ENCODE measurements at regions not wholly inside any gene's neighbourhood (a gene's known extent, or its start where the extent isn't known, plus 50 kb on each side); places are given as distances from the start of the nearest gene placed in this dataset.

GRCh38 chr7:131234719-131235488, 92.8 kb upstream of the MKLN1 start:
- peaks cover 12 to 21% of the 10 kb centered on the region in 2 donors for H3K4me1 ChIP-seq
- intact Hi-C loops (cut with DNase I; ENCODE audit: low total_unique reads) = loop anchor here (5.0 kb wide), 1 partner anchor 43 kb away; no protein-coding TSS in a partner anchor
- no peaks in the 10 kb centered on the region for H3K36me3 ChIP-seq
- ATAC-seq (peak; percentile 64 to 75), DNase-seq (no peak)
- TF ChIP-seq POLR2A (IDR thresholded peaks at IDR 0.05) (no peak), CTCF (IDR thresholded peaks at IDR 0.05 in 4 of 5, conservative IDR thresholded peaks at IDR 0.05 in 1 of 5) (no peak)
- no peak overlapping the region for H3K4me3 ChIP-seq
- no peaks in the 10 kb centered on the region for H3K9me3 ChIP-seq
- H3K27ac ChIP-seq = peak overlapping the region; percentile 15 to 73 (median 48)
- no peaks in the 10 kb centered on the region for H3K27me3 ChIP-seq
- in situ Hi-C loops (cut with MboI; ENCODE audit: low sequenced_read_pairs in 4 of 4) = no loop called here

DNA sequence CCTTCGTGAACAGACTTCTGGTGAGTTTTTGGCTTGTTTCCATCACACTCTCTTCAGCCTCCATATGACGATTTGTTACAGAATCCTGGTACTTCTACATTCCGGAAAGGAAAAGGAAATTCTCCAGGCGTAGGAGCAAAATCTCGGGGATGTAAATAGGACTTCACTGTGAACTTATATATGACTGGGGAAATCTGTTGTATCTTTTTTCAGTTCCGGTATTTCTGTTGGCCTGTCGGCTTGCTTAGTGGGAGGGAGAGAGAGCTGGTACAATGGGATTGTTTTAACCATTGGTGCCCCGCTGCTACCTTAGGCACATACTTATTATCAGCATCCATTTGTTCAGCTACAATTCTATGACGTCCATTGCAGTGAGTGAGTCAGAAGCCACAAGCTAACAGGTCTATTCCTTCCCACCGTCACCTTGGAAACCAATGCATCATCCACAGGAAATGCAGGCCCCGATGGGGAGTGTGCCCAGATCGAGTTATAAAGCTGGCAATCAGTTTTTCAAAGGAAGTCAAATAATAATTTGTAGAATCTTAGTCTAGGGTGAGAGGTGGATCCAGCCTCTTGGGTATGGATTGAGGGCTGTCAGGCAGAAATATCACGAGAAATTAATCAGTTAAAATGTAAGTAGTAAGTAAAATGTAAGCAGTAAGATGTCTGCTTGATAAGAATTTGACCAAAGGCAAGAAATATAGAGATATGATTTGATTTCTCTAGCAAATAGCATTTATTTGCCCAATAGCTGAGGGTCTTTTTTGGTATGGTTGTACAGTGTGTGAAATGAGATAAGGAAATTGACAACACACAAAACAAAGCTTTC, 92.0 kb upstream of the MKLN1 start:
- in situ Hi-C loops (cut with MboI; ENCODE audit: low sequenced_read_pairs in 4 of 4) = no loop called here
- TF ChIP-seq POLR2A (IDR thresholded peaks at IDR 0.05) = no peak
- no peak for DNase-seq
- no peaks in the 10 kb centered on the region for H3K36me3 ChIP-seq
- H3K9me3 ChIP-seq = no peaks in the 10 kb centered on the region
- peak overlapping the region in 2 of 4 donors; percentile 41 to 73 for H3K27ac ChIP-seq
- peaks cover 12 to 21% of the 10 kb centered on the region in 2 donors for H3K4me1 ChIP-seq
- intact Hi-C loops (cut with DNase I; ENCODE audit: low total_unique reads) = no loop called here
- no peaks in the 10 kb centered on the region for H3K27me3 ChIP-seq
- H3K4me3 ChIP-seq = no peak overlapping the region
- ATAC-seq = peak in 1 of 2 donors; percentile 11

GRCh38 chr7:131236318-131236672, 91.4 kb upstream of the MKLN1 start:
- TF ChIP-seq POLR2A (IDR thresholded peaks at IDR 0.05) (no peak), CTCF (IDR thresholded peaks at IDR 0.05 in 4 of 5, conservative IDR thresholded peaks at IDR 0.05 in 1 of 5) (no peak)
- no peak for DNase-seq
- no peak overlapping the region for H3K27ac ChIP-seq
- H3K4me3 ChIP-seq = no peak overlapping the region
- no peaks in the 10 kb centered on the region for H3K27me3 ChIP-seq
- no peaks in the 10 kb centered on the region for H3K36me3 ChIP-seq
- in situ Hi-C loops (cut with MboI; ENCODE audit: low sequenced_read_pairs in 4 of 4) (no loop called here), intact Hi-C loops (cut with DNase I; ENCODE audit: low total_unique reads) (no loop called here)
- peaks cover 12 to 21% of the 10 kb centered on the region in 2 donors for H3K4me1 ChIP-seq
- no peak for ATAC-seq
- H3K9me3 ChIP-seq = no peaks in the 10 kb centered on the region

DNA sequence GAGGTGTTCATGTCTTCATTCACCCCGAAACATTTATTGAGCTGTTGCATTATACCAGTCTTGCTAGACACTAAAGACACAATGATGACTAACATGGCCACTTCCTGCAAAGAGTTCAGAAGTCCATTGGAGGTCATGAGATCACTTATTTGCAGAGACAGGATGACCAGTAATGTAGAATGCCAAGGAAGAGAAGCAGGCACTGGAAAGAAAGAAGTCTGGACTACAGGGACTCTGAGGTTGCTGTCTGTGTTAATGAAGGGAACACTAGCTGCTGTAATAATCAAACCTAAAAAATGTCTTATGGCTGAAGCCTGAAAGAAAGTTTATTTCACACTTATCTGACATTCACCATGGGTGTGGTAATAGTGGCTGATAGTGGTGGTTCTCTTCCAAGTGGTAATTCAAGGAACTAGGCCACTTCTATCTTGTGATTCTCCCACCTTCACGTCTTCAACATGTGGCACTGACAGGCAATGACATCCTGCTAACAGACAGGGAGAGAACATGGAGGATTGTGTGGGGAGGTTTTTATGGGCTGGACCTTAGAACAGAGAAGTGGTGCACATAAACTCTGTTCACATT, 89.2 kb upstream of the MKLN1 start:
- intact Hi-C loops (cut with DNase I; ENCODE audit: low total_unique reads) = no loop called here
- Histone ChIP-seq H3K4me1 (peaks cover 12 to 21% of the 10 kb centered on the region in 2 donors), H3K4me3 (no peak overlapping the region), H3K9me3 (no peaks in the 10 kb centered on the region), H3K36me3 (no peaks in the 10 kb centered on the region), H3K27me3 (no peaks in the 10 kb centered on the region), H3K27ac (no peak overlapping the region)
- ATAC-seq (peak; percentile 27 to 62), DNase-seq (no peak)
- in situ Hi-C loops (cut with MboI; ENCODE audit: low sequenced_read_pairs in 4 of 4) = no loop called here
- TF ChIP-seq CTCF (IDR thresholded peaks at IDR 0.05 in 4 of 5, conservative IDR thresholded peaks at IDR 0.05 in 1 of 5) = no peak
- no peak for TF ChIP-seq POLR2A (IDR thresholded peaks at IDR 0.05)

GRCh38 chr7:131241386-131241785, 86.3 kb upstream of the MKLN1 start:
- intact Hi-C loops (cut with DNase I; ENCODE audit: low total_unique reads) = no loop called here
- DNase-seq = no peak

More at GRCh38 chr7:131241386-131241785, 86.3 kb upstream of the MKLN1 start:
- TF ChIP-seq POLR2A (IDR thresholded peaks at IDR 0.05) (no peak), CTCF (IDR thresholded peaks at IDR 0.05 in 4 of 5, conservative IDR thresholded peaks at IDR 0.05 in 1 of 5) (no peak)
- Histone ChIP-seq H3K36me3 (no peaks in the 10 kb centered on the region), H3K27me3 (no peaks in the 10 kb centered on the region), H3K4me1 (peaks cover 0 to 6% of the 10 kb centered on the region in 2 donors), H3K27ac (no peak overlapping the region), H3K9me3 (no peaks in the 10 kb centered on the region), H3K4me3 (no peak overlapping the region)
- ATAC-seq = no peak
- in situ Hi-C loops (cut with MboI; ENCODE audit: low sequenced_read_pairs in 4 of 4) = no loop called here

All from gastrocnemius medialis (tissue), 4 donors.